Right lobe of liver (tissue), 4 donors: ENCODE measurements at regions not wholly inside any gene's neighbourhood (a gene's known extent, or its start where the extent isn't known, plus 50 kb on each side); places are given as distances from the start of the nearest gene placed in this dataset.

Source experiments
- POLR2A ChIP-seq: fragments of 450-650 bp; IDR thresholded peaks from one replicate; pipeline ENCODE4 v1.6.1; 2017; ENCODE audit warnings: antibody characterized with exemption, mild to moderate bottlenecking
- TF ChIP-seq, protein P1 (sequence below), 4 donors: fragments of 200-600 bp in 3 of 4; fragments of 450-650 bp in 1 of 4; IDR thresholded peaks; one replicate each; pipeline versions ENCODE4 v1.5.1 to v1.8.0; 2016 to 2022; ENCODE audit warnings: antibody characterized with exemption in 4 of 4, mild to moderate bottlenecking in 2 of 4
- donor health status: DM: no; HTN: no; CAD: no.
- donor health status: DM: no; HTN: no; CAD: no.
- donor health status: DM: no; HTN: yes; CAD: no.

DNA sequence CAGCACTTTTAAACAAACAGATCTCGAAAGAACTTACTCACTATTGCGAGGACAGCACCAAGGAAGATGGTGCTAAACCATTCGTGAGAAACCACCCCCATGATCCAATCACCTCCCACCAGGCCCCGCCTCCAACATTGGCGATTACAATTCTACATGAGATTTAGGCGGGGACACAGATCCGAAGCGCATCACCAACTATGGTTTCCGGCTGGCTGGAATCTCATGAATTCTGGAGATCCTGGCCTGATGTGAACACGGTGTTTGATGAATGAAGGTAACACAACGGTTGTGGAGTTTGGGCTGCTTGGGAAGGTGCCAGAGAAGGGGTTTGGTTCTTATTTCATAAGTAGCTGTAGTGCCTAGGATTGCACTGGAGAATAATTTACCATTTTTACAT, 216.7 kb downstream of the EMX2 start:
- TF ChIP-seq, protein P1, sequence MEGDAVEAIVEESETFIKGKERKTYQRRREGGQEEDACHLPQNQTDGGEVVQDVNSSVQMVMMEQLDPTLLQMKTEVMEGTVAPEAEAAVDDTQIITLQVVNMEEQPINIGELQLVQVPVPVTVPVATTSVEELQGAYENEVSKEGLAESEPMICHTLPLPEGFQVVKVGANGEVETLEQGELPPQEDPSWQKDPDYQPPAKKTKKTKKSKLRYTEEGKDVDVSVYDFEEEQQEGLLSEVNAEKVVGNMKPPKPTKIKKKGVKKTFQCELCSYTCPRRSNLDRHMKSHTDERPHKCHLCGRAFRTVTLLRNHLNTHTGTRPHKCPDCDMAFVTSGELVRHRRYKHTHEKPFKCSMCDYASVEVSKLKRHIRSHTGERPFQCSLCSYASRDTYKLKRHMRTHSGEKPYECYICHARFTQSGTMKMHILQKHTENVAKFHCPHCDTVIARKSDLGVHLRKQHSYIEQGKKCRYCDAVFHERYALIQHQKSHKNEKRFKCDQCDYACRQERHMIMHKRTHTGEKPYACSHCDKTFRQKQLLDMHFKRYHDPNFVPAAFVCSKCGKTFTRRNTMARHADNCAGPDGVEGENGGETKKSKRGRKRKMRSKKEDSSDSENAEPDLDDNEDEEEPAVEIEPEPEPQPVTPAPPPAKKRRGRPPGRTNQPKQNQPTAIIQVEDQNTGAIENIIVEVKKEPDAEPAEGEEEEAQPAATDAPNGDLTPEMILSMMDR (IDR thresholded peaks at IDR 0.05), result no peak
- TF ChIP-seq POLR2A, result no peak
